Body of pancreas (tissue), 4 donors: ENCODE measurements at regions not wholly inside any gene's neighbourhood (a gene's known extent, or its start where the extent isn't known, plus 50 kb on each side); places are given as distances from the start of the nearest gene placed in this dataset.

Source experiments
- ATAC-seq: fragments of 150-250 bp; one replicate; pipeline ENCODE4 v1.9.1; 2016
- DNase-seq, 4 donors: peaks; one replicate each; pipeline ENCODE4 v3.0.0-alpha.2; 2019
- H3K27ac ChIP-seq, 4 donors: fragments of 200-600 bp; sonication (generic); 1 replicate in 3 of 4; 2 replicates in 1 of 4; pipeline versions ENCODE4 v1.5.1 to v1.6.1; 2016 to 2019; ENCODE audit warnings: mild to moderate bottlenecking in 1 of 4, mixed read lengths in 1 of 4, moderate library complexity in 1 of 4
- H3K27me3 ChIP-seq, 2 donors: fragments of 200-600 bp; sonication (generic); one replicate each; pipeline ENCODE4 v1.6.0; 2016; ENCODE audit warnings: mild to moderate bottlenecking in 1 of 2
- H3K36me3 ChIP-seq, 2 donors: fragments of 200-600 bp; sonication (generic); replicated peaks in 1 of 2; 2 replicates each; pipeline ENCODE4 v1.5.1; 2016; ENCODE audit warnings: low read depth in 2 of 2; ENCODE audit not compliant: insufficient read depth in 1 of 2
- H3K4me1 ChIP-seq: fragments of 200-600 bp; sonication (generic); one replicate; pipeline ENCODE4 v1.6.0; 2016
- H3K4me3 ChIP-seq, 2 donors: fragments of 200-600 bp; sonication (generic); 1 replicate in 1 of 2; 2 replicates in 1 of 2; pipeline ENCODE4 v1.5.1; 2016 to 2019
- H3K9me3 ChIP-seq, 3 donors: fragments of 200-600 bp; sonication (generic); 1 replicate in 2 of 3; 2 replicates in 1 of 3; pipeline ENCODE4 v1.5.1; 2016
- POLR2A ChIP-seq, 3 donors: fragments of 450-650 bp; IDR thresholded peaks; one replicate each; pipeline ENCODE4 v1.6.1; 2016; ENCODE audit warnings: antibody characterized with exemption in 3 of 3, mild to moderate bottlenecking in 2 of 3
- WGBS, 2 donors: methylation state at CpG; one replicate each; pipeline ENCODE4 v1.1.5; 2017; 5-methylcytosine and 5-hydroxymethylcytosine counted together
- intact Hi-C: fragments of 100-400 bp; cut with DNase I; formaldehyde crosslinking; loops from one replicate; pipeline ENCODE4 v1.15.1; 2023
- TF ChIP-seq, protein P1 (sequence below), 7 experiments: fragments of 450-650 bp in 4 of 7; fragments of 200-600 bp in 3 of 7; sonication (generic) in 3 of 7; IDR thresholded peaks; one replicate each; pipeline ENCODE4 v1.5.1; 2016 to 2019; ENCODE audit warnings: antibody characterized with exemption in 7 of 7

DNA sequence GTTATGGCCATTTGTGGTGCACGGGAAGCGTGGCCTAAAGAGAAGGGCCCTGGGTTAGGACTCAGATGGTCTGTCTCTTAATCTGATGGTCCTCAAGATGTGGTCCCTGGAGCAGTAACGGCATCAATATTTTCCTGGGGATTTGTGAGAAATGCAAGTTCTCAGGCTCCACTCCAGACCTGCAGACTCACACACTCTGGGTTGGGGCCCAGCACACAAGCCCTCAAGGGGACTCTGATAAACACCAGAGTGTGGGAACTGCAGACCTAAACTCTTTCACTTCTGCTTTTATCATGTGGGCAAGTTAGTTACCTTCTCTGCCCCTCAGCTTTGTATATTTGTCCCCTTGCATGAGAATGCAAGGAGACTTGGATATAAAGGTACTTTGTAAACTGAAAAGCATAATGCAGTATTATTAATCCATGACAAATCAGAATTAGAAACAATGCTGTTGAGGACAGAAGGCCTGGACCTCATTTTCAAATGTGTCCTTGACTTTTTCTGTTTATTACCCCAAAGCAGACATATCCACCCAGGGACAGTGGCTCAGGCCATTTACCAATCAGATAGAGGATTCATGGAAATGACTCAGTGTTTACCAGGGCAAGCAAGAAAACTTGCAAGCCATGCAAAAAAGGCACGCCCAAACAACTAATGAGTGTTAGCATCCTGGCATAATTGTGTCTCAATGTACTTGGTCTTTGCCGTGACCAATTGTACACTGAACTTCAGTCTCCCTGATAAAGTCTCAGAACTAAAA is 157.0 kb downstream of the ASCL1 start:
- intact Hi-C loops = no loop called here
- Histone ChIP-seq H3K9me3 (no peaks in the 10 kb centered on the region), H3K27me3 (no peaks in the 10 kb centered on the region), H3K36me3 (no peaks in the 10 kb centered on the region), H3K4me1 (no peaks in the 10 kb centered on the region), H3K4me3 (no peak overlapping the region), H3K27ac (no peak overlapping the region)
- ATAC-seq (no peak), DNase-seq (no peak)
- no peak for TF ChIP-seq POLR2A (IDR thresholded peaks at IDR 0.05)
- TF ChIP-seq, protein P1, sequence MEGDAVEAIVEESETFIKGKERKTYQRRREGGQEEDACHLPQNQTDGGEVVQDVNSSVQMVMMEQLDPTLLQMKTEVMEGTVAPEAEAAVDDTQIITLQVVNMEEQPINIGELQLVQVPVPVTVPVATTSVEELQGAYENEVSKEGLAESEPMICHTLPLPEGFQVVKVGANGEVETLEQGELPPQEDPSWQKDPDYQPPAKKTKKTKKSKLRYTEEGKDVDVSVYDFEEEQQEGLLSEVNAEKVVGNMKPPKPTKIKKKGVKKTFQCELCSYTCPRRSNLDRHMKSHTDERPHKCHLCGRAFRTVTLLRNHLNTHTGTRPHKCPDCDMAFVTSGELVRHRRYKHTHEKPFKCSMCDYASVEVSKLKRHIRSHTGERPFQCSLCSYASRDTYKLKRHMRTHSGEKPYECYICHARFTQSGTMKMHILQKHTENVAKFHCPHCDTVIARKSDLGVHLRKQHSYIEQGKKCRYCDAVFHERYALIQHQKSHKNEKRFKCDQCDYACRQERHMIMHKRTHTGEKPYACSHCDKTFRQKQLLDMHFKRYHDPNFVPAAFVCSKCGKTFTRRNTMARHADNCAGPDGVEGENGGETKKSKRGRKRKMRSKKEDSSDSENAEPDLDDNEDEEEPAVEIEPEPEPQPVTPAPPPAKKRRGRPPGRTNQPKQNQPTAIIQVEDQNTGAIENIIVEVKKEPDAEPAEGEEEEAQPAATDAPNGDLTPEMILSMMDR (IDR thresholded peaks at IDR 0.05) = no peak
- WGBS, 2 donors = 76 to 77% methylated on average over 5 of the region's 5 CpGs

DNA sequence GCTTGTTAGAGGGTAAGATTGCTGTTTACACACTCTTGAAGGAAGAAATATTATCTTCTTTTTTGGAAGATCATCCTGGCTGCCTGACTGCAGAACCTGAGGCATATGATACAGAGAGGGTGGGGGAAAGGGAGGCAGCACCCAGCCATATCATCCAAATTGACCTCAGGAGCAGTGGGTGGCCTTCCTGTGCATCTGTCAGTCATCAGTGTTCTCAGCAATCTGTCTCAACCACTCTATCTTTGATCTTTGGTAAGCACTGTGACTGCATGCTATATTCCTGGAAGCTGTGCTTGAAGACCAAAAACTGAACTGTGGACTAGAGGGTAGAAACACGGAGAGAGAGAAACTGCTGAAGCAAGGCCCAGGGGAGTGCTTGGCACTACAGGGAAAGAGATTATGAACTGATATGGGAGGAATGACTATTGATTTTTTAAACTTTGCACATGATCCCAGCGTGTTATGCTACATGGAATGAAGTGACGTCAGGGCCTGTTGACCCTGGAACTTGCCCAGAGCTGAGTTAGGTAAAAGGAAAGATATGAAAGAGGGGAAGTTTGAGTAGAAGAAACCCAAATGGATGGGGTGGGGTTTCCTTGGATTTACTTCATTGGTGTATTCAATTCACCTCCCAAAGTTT is 171.5 kb downstream of the ASCL1 start:
- DNase-seq = peak; percentile 54 to 77 (median 64)
- H3K36me3 ChIP-seq = no peaks in the 10 kb centered on the region
- H3K4me1 ChIP-seq = peaks cover 6% of the 10 kb centered on the region
- H3K27ac ChIP-seq = peak overlapping the region; percentile 24 to 80 (median 60)
- peaks cover 0 to 11% (median 0%) of the 10 kb centered on the region in 3 donors for H3K9me3 ChIP-seq
- TF ChIP-seq, protein P1 (IDR thresholded peaks at IDR 0.05) = no peak
- TF ChIP-seq POLR2A (IDR thresholded peaks at IDR 0.05) = no peak
- ATAC-seq = peak; percentile 96
- WGBS, 2 donors = 9 to 11% methylated on average over 3 of the region's 3 CpGs
- H3K4me3 ChIP-seq = no peak overlapping the region
- intact Hi-C loops = no loop called here
- no peaks in the 10 kb centered on the region for H3K27me3 ChIP-seq

DNA sequence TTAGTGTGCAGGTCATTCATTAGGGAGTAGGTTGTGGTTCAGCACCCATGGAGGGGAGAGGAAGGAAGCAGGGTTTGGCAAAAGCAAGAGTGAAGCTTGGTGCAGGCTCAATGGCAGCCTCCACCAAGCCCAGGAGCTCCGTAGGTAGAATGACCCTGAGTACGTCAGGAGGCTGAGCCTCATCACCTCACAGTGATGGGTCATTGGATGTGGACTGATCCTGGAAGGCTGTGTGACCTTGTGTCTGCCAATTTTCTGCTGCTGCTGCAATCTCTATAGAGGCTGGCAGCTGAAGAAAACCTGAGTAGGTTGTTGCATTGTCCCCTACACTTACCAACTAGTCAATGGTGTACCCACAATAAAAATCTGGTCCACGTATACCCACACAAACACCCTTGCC is 173.1 kb downstream of the ASCL1 start:
- no peak for DNase-seq
- ATAC-seq = no peak
- Histone ChIP-seq H3K36me3 (no peaks in the 10 kb centered on the region), H3K27ac (no peak overlapping the region), H3K4me1 (peaks cover 6% of the 10 kb centered on the region), H3K27me3 (no peaks in the 10 kb centered on the region), H3K9me3 (peaks cover 0 to 11% (median 0%) of the 10 kb centered on the region in 3 donors), H3K4me3 (no peak overlapping the region)
- intact Hi-C loops = no loop called here
- TF ChIP-seq, protein P1 (IDR thresholded peaks at IDR 0.05) = no peak
- no peak for TF ChIP-seq POLR2A (IDR thresholded peaks at IDR 0.05)
- 62 to 79% methylated on average over 2 to 3 of the region's 3 CpGs for WGBS, 2 donors

DNA sequence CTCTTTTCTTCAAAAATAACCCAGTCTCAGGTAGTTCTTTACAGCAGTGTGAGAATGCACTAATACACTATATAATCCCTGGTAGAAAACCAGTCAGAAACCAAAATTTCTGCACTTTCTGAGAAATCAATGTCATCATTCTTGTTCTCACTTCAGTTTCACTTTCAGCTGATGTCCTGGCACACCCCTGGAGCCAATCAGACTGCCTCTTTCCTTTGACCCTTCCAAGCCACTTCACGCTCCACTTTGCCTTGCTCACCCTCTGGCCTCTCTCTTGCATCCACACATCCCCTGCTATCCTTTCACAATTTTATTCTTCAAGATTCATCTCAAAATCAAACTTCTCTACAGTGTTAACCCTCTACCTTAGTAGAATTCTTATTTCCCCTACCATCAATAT is 181.1 kb downstream of the ASCL1 start:
- intact Hi-C loops = no loop called here
- no peak for DNase-seq
- WGBS, 2 donors = 94 to 95% methylated on average over 1 of the region's 1 CpG
- Histone ChIP-seq H3K9me3 (peaks cover 0 to 4% (median 0%) of the 10 kb centered on the region in 3 donors), H3K27ac (no peak overlapping the region), H3K27me3 (no peaks in the 10 kb centered on the region), H3K36me3 (no peaks in the 10 kb centered on the region), H3K4me1 (no peaks in the 10 kb centered on the region), H3K4me3 (no peak overlapping the region)
- ATAC-seq = no peak
- TF ChIP-seq, protein P1 (IDR thresholded peaks at IDR 0.05) = no peak
- TF ChIP-seq POLR2A (IDR thresholded peaks at IDR 0.05) = no peak
